GM19023 (cell line): ENCODE measurements at regions not wholly inside any gene's neighbourhood (a gene's known extent, or its start where the extent isn't known, plus 50 kb on each side); places are given as distances from the start of the nearest gene placed in this dataset.
"Not testable (repeated sequence)": the region's sequence is repeated elsewhere in the genome, so short reads cannot be mapped to it uniquely, and the experiment has no call there.

Source experiments
- ATAC-seq: cut with Tn5 transposase; IDR thresholded peaks from one replicate; pipeline ENCODE4 v1.9.1; 2021; ENCODE audit warnings: mild to moderate bottlenecking, moderate library complexity; ENCODE audit not compliant: unreplicated experiment

DNA sequence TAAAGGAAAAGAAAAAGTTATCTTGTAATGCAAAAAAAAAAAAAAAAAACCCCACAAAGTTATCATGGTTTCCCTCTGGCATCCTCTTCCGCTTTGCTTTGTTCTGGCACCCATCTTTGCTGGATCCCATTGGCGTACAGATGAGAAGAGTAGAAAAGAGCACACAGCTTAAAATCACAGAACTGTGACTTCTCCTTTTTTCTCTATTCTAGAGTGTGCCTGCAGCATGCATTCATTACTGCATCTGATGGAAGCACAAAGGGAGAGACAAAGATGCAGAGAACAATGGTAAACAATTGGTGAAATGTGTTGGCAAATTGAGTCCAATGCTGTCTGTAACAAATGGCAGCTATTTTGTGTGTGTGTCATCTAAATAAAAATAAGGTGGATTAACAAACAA, 440.8 kb upstream of the PIK3R1 start:
- ATAC-seq = no peak

- ATAC-seq = no peak
Observed at GRCh38 chr5:67774267-67774552, 441.3 kb upstream of the PIK3R1 start.

GRCh38 chr5:67773411-67774266, 441.9 kb upstream of the PIK3R1 start:
- no peak for ATAC-seq

DNA sequence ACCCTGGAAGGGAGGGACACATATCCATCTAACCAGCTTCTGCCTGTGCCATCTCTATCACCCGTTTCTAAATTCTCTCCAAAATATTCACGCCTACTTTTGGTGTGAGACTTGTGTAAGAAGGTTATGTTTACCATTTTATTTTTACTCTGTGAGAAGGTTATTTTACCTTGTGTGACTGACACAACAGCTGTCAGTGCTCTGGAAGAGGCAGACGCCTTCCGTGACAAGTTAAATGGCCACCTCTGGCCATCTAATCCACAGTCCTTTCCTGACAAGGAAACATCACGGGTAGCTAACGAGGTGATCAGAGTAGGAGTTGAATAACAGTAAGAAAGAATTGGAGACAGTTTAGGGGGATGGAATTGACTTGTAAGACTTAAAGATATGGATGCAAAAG, 443.8 kb upstream of the PIK3R1 start:
- ATAC-seq = no peak

DNA sequence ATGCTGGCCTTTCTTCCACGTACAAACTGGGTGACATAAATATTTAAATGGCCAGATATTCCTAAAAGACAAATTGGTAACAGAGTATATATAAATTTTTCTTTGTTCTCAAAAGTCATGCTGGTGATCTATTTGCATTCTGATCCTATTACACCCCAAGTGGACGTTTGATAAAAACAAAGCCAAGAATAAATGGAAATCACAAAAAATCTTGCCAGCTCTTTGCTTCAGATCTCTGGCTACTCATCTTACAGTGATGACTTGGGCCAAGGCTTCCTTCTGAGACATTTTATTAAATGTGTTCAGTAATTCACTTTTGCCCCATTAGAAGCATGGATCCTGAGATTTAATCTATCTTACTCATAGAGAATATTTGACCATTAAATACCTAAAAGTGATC, 444.3 kb upstream of the PIK3R1 start:
- no peak for ATAC-seq

GRCh38 chr5:67770431-67771025, 445.0 kb upstream of the PIK3R1 start:
- no peak for ATAC-seq

DNA sequence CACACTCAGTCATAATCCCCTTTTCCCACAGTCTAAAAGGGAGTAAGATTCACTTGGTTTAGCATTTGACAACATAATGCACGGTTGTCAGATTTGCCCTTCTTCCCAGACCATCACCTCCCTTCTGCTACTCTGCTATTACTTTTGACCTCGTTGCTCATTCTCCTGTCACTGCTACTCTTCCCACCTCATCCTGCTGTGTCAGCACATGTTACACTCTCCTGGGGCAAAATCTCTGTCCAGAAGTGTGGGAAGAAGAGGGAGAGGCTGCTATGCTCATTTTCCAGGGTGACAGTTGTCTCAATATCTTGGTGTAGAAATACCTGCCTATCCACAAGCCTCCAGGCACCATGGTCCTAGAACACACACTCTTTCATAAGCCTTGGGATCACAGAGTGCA, 449.9 kb upstream of the PIK3R1 start:
- ATAC-seq = no peak

GRCh38 chr5:67757771-67758170, 457.8 kb upstream of the PIK3R1 start:
- not testable (repeated sequence) for ATAC-seq

GRCh38 chr5:67752357-67752708, 463.2 kb upstream of the PIK3R1 start:
- ATAC-seq = no peak

- ATAC-seq = no peak
Observed at GRCh38 chr5:67748165-67748690, 467.3 kb upstream of the PIK3R1 start.

DNA sequence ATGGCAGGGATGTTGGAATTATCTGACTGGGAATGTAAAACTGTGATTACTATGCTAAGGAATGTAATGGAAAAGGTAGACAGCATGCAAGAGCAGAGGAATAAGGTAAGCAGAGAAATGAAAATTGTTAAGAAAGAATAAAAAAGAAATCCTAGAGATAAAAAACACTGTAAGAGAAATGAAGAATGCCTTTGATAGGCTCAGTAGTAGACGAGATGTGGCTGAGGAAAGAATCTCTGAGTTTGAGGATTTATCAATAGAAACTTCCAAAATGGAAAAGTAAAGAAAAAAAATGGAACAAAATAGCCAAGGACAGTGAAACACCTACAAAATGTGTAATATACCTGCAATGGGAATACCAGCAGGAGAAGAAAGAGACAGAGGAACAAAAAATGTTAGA, 468.5 kb upstream of the PIK3R1 start:
- no peak for ATAC-seq

DNA sequence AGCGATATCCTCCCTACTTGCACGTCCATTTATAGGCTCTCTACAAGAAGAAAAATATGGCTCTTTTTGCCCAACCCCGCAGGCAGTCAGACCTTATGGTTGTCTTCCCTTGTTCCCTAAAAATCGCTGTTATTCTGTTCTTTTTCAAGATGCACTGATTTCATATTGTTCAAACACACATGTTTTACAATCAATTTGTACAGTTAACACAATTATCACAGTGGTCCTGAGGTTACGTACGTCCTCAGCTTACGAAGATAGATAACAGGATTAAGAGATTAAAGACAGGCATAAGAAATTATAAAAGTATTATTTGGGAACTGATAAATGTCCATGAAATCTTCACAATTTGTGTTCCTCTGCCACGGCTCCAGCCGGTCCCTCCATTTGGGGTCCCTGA, 468.9 kb upstream of the PIK3R1 start:
- not testable (repeated sequence) for ATAC-seq

- ATAC-seq = no peak
Observed at GRCh38 chr5:67746103-67746502, 469.5 kb upstream of the PIK3R1 start.

GRCh38 chr5:67732921-67733320, 482.6 kb upstream of the PIK3R1 start:
- no peak for ATAC-seq

GRCh38 chr5:67732471-67732870, 483.1 kb upstream of the PIK3R1 start:
- ATAC-seq = no peak

GRCh38 chr5:67731886-67732285, 483.7 kb upstream of the PIK3R1 start:
- ATAC-seq = no peak

- ATAC-seq = no peak
Observed at GRCh38 chr5:67730917-67731474, 484.6 kb upstream of the PIK3R1 start.

GRCh38 chr5:67728326-67728890, 487.1 kb upstream of the PIK3R1 start:
- no peak for ATAC-seq

DNA sequence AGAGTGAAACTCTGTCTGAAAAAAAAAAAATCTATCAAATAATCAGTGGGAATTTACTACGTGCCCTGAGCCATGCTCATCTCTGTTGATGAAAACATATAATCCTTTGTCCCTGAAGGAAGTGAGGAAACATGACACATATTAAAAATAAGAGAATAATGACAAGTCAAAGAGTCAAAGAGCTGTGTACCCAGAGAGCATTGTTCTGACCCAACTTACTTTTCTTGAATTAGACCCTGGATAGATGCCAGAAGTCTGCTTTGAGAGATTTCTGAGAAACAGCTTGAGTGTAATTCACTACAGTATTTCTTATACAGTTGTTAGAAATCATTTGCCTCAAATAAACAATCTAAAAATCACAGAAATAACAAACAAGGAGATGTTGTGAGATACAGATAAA, 490.0 kb upstream of the PIK3R1 start:
- no peak for ATAC-seq

DNA sequence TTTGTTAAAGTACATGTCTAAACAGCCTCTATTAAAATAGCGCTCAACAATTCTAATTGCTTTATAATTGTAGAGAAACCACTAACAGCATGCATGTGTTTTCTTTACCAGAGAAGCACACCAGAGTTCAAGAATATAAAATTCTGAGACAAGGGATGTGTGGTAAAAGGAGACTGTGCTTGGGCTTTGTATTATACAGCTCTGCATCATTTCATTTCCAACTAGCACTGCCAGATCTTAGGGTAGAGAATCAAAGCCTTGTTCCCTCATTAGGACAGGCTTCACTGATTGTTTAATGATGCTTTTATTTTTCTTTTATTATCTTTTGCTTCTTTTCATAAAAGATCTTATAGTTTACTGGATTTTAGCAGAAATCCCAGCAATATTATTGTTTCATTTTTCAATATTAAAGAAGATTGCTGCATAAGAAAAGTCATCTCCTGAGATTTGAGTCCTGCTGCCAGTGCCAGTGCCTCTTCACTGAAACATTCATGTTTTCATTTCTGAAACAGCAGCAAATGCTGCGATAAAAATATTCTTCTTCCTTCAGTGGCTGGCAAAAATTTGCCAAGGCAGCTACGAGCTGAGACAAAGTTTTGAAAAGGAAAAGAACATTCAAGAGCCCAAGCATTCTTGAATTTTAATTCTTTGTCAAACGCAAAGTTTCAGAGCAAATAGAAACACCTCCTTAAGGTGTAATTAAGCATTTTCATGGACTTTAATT, 491.0 kb upstream of the PIK3R1 start:
- ATAC-seq = no peak

DNA sequence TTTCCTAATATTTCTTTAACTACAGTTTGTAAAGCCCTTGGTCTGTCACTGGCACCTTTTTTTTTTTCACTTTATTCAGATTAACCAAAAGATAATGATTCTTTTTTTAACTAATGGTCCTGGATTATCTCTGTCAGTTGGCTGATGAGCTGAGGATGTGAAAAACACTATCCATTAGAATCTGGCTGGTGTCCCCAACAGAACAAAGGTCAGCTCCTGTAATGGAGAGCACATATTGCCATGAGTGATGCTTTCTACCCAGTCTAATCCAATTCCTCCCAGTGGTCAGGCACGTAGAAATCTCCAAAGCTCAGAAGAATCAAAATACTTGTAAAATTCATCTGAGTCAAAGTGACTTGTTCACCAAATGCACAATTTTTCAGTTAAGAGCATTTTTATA, 491.7 kb upstream of the PIK3R1 start:
- ATAC-seq = no peak
